Astrocyte of the hippocampus (primary cell): ENCODE measurements at regions not wholly inside any gene's neighbourhood (a gene's known extent, or its start where the extent isn't known, plus 50 kb on each side); places are given as distances from the start of the nearest gene placed in this dataset.
"Not testable (repeated sequence)": the region's sequence is repeated elsewhere in the genome, so short reads cannot be mapped to it uniquely, and the experiment has no call there.

Source experiments
- DNase-seq: peaks from one replicate; pipeline ENCODE4 v3.0.0; 2011; ENCODE audit warnings: low read depth, low spot score

GRCh38 chr3:17908399-17909191 is 166.2 kb upstream of the TBC1D5 start:
- peak; percentile 15 for DNase-seq

GRCh38 chr3:17905996-17906395 is 163.6 kb upstream of the TBC1D5 start:
- DNase-seq, result peak; percentile 23

- no peak for DNase-seq
Measured at GRCh38 chr3:17901893-17902292, 159.5 kb upstream of the TBC1D5 start.

GRCh38 chr3:17894434-17895060 is 152.1 kb upstream of the TBC1D5 start:
- peak; percentile 70 for DNase-seq

- DNase-seq, result peak; percentile 42
Measured at GRCh38 chr3:17891139-17891856, 148.9 kb upstream of the TBC1D5 start.

GRCh38 chr3:17885986-17886385 is 143.6 kb upstream of the TBC1D5 start:
- DNase-seq, result no peak

- no peak for DNase-seq
Measured at GRCh38 chr3:17882981-17883380, 140.6 kb upstream of the TBC1D5 start.

- DNase-seq, result no peak
Measured at GRCh38 chr3:17877299-17877698, 134.9 kb upstream of the TBC1D5 start.

GRCh38 chr3:17874636-17875035 is 132.2 kb upstream of the TBC1D5 start:
- no peak for DNase-seq

GRCh38 chr3:17872457-17872856 is 130.0 kb upstream of the TBC1D5 start:
- DNase-seq, result no peak

GRCh38 chr3:17865631-17866030 is 123.2 kb upstream of the TBC1D5 start:
- no peak for DNase-seq

- DNase-seq, result no peak
Measured at GRCh38 chr3:17861476-17861875, 119.0 kb upstream of the TBC1D5 start.

- not testable (repeated sequence) for DNase-seq
Measured at GRCh38 chr3:17860840-17861471, 118.5 kb upstream of the TBC1D5 start.

GRCh38 chr3:17852217-17852616 is 109.8 kb upstream of the TBC1D5 start:
- no peak for DNase-seq

- peak; percentile 7 for DNase-seq
Measured at GRCh38 chr3:17850448-17850847, 108.0 kb upstream of the TBC1D5 start.

- no peak for DNase-seq
Measured at GRCh38 chr3:17848102-17848501, 105.7 kb upstream of the TBC1D5 start.

- DNase-seq, result no peak
Measured at GRCh38 chr3:17847156-17847555, 104.7 kb upstream of the TBC1D5 start.

GRCh38 chr3:17846466-17846865 is 104.0 kb upstream of the TBC1D5 start:
- DNase-seq, result peak; percentile 78

- no peak for DNase-seq
Measured at GRCh38 chr3:17845026-17845812, 102.8 kb upstream of the TBC1D5 start.

- DNase-seq, result no peak
Measured at GRCh38 chr3:17844236-17844635, 101.8 kb upstream of the TBC1D5 start.

- peak; percentile 88 for DNase-seq
Measured at GRCh38 chr3:17841190-17841828, 98.9 kb upstream of the TBC1D5 start.
